Panc1 (cell line): ENCODE measurements at regions not wholly inside any gene's neighbourhood (a gene's known extent, or its start where the extent isn't known, plus 50 kb on each side); places are given as distances from the start of the nearest gene placed in this dataset.

Source experiments
- ATAC-seq: fragments of 200-7000 bp; cut with Tn5 transposase; 2 replicates; pipeline ENCODE4 v1.9.1; 2020; ENCODE audit warnings: mild to moderate bottlenecking, moderate library complexity
- BruUV-seq: library from RNA; stranded (reverse); fragments of 400-500 nt; replicated peaks from 2 replicates; lab custom pipeline; 2021; lab: Mats Ljungman, UMichigan
- CTCF ChIA-PET: fragments of 300-600 bp; sonication (Branson Sonifier 250); formaldehyde crosslinking; loops from one replicate; lab custom pipeline; 2022; ENCODE audit warnings: antibody characterized with exemption; lab: Charles Lee
- POLR2A ChIA-PET: fragments of 300-600 bp; sonication (Branson Sonifier 250); formaldehyde crosslinking; loops from one replicate; lab custom pipeline; 2022; ENCODE audit warnings: antibody characterized with exemption; lab: Charles Lee
- DNase-seq: peaks from one replicate; pipeline ENCODE4 v3.0.0-alpha.2; 2010; ENCODE audit warnings: low read depth, low spot score
- H3K27ac ChIP-seq: 2 replicates; pipeline ENCODE4 v1.5.1; 2011; ENCODE audit warnings: mild to moderate bottlenecking, low read length, inconsistent platforms
- H3K27me3 ChIP-seq: fragments of 200-500 bp; sonication (Bioruptor generic); 2 replicates; pipeline ENCODE4 v1.6.0; 2014; ENCODE audit warnings: low read length, inconsistent platforms; ENCODE audit not compliant: control insufficient read depth, insufficient read depth
- H3K36me3 ChIP-seq: fragments of 200-500 bp; sonication (Bioruptor generic); 2 replicates; pipeline ENCODE4 v1.5.1; 2014; ENCODE audit warnings: inconsistent platforms, mild to moderate bottlenecking, low read length, moderate library complexity; ENCODE audit not compliant: control insufficient read depth, insufficient read depth
- H3K4me1 ChIP-seq: 2 replicates; pipeline ENCODE4 v1.5.1; 2011; ENCODE audit warnings: inconsistent platforms, mild to moderate bottlenecking, low read length, moderate library complexity; ENCODE audit not compliant: control insufficient read depth, insufficient read depth
- H3K4me3 ChIP-seq, 2 experiments: 2 replicates each; pipeline ENCODE4 v1.5.1; 2011 to 2012; ENCODE audit warnings: low read depth in 2 of 2, low read length in 2 of 2, mild to moderate bottlenecking in 2 of 2, inconsistent platforms in 1 of 2, moderate library complexity in 1 of 2
- H3K9me3 ChIP-seq: fragments of 200-500 bp; sonication (Bioruptor generic); 2 replicates; pipeline ENCODE4 v1.5.1; 2014; ENCODE audit warnings: low read depth, mild to moderate bottlenecking, inconsistent platforms, low read length, moderate library complexity; ENCODE audit not compliant: control insufficient read depth, insufficient read depth
- CTCF ChIP-seq: fragments of 450-650 bp; IDR thresholded peaks from 2 replicates; pipeline ENCODE4 v1.5.1; 2017; ENCODE audit warnings: mild to moderate bottlenecking
- POLR2AphosphoS5 ChIP-seq: IDR thresholded peaks from 2 replicates; pipeline ENCODE4 v1.6.1; 2012; ENCODE audit warnings: mild to moderate bottlenecking, low read depth, low read length, moderate library complexity
- REST ChIP-seq, 2 experiments: IDR thresholded peaks; 2 replicates each; pipeline ENCODE4 v1.6.1; 2011 to 2012; ENCODE audit warnings: low read depth in 2 of 2, control low read depth in 1 of 2, low read length in 1 of 2, mild to moderate bottlenecking in 1 of 2, moderate library complexity in 1 of 2; ENCODE audit not compliant: insufficient read depth in 1 of 2
- SIN3A ChIP-seq: IDR thresholded peaks from 2 replicates; pipeline ENCODE4 v1.6.1; 2012; ENCODE audit warnings: low read depth, mild to moderate bottlenecking, low read length, moderate library complexity, borderline replicate concordance; ENCODE audit not compliant: insufficient read depth
- TCF7L2 ChIP-seq: IDR thresholded peaks from 2 replicates; pipeline ENCODE4 v1.6.1; 2011; ENCODE audit warnings: mild to moderate bottlenecking, low read depth, low read length, inconsistent platforms
- in situ Hi-C: cut with HindIII; loops from 2 replicates; pipeline ENCODE4 v1.10.0; 2016; ENCODE audit warnings: low sequenced_read_pairs, low pct_unique_long_range_greater_than_20kb
- intact Hi-C: fragments of 100-400 bp; cut with micrococcal nuclease; formaldehyde crosslinking; loops from one replicate; pipeline ENCODE4 v1.10.0; 2022; ENCODE audit not compliant: unreplicated experiment

GRCh38 chr10:14396411-14397048 is 65.8 kb upstream of the FRMD4A start:
- H3K9me3 ChIP-seq, result no peaks in the 10 kb centered on the region
- H3K27me3 ChIP-seq, result no peaks in the 10 kb centered on the region
- no TSS peak for BruUV-seq
- intact Hi-C loops, result no loop called here
- no peak overlapping the region for H3K27ac ChIP-seq
- H3K36me3 ChIP-seq, result no peaks in the 10 kb centered on the region
- no peak for ATAC-seq
- POLR2A ChIA-PET, result no interaction called here
- no peaks in the 10 kb centered on the region for H3K4me1 ChIP-seq
- H3K4me3 ChIP-seq, result no peak overlapping the region
- no peak for DNase-seq
- TF ChIP-seq CTCF (no peak; the same call in 1 of the 2 replicates), SIN3A (no peak), REST (IDR thresholded peaks at IDR 0.05; ENCODE audit: insufficient read depth in 1 of 2, low read depth in 2 of 2, low read length in 1 of 2) (no peak), TCF7L2 (no peak)
- in situ Hi-C loops, result no loop called here
- CTCF ChIA-PET, result no interaction called here

- no peak overlapping the region for H3K4me3 ChIP-seq
- in situ Hi-C loops (no loop called here), intact Hi-C loops (no loop called here)
- no peak for ATAC-seq
- DNase-seq, result no peak
- no peaks in the 10 kb centered on the region for H3K4me1 ChIP-seq
- no peaks in the 10 kb centered on the region for H3K36me3 ChIP-seq
- BruUV-seq, result no TSS peak
- H3K27ac ChIP-seq, result no peak overlapping the region
- no peaks in the 10 kb centered on the region for H3K27me3 ChIP-seq
- ChIA-PET CTCF (no interaction called here), POLR2A (no interaction called here)
- TF ChIP-seq CTCF (no peak), SIN3A (no peak), POLR2AphosphoS5 (no peak), TCF7L2 (no peak), REST (IDR thresholded peaks at IDR 0.05; ENCODE audit: insufficient read depth in 1 of 2, low read depth in 2 of 2, low read length in 1 of 2) (no peak)
- no peaks in the 10 kb centered on the region for H3K9me3 ChIP-seq
Measured at GRCh38 chr10:14394179-14394578, 63.5 kb upstream of the FRMD4A start.
